ENCODE measurements at regions not wholly inside any gene's neighbourhood (a gene's known extent, or its start where the extent isn't known, plus 50 kb on each side); places are given as distances from the start of the nearest gene placed in this dataset.

- Mint-ChIP-seq H3K27ac (ENCODE audit: unreplicated experiment) (no peak overlapping the region), H3K4me1 (ENCODE audit: unreplicated experiment) (peaks cover 4% of the 10 kb centered on the region), H3K4me3 (ENCODE audit: unreplicated experiment) (no peak overlapping the region), H3K36me3 (ENCODE audit: low read depth, unreplicated experiment) (no peaks in the 10 kb centered on the region), H3K27me3 (ENCODE audit: unreplicated experiment) (no peaks in the 10 kb centered on the region), H3K9me3 (ENCODE audit: unreplicated experiment) (no peaks in the 10 kb centered on the region)
- no peak for DNase-seq (ENCODE audit: low spot score)
- no peak for TF ChIP-seq CTCF (IDR thresholded peaks at IDR 0.05; ENCODE audit: unreplicated experiment)
Observed at GRCh38 chr6:105624021-105624420, 221.1 kb upstream of the PREP start.

- TF ChIP-seq CTCF (IDR thresholded peaks at IDR 0.05; ENCODE audit: unreplicated experiment): no peak
- H3K36me3 Mint-ChIP-seq (ENCODE audit: low read depth, unreplicated experiment): no peaks in the 10 kb centered on the region
- H3K9me3 Mint-ChIP-seq (ENCODE audit: unreplicated experiment): no peaks in the 10 kb centered on the region
- DNase-seq (ENCODE audit: low spot score): no peak
- H3K27ac Mint-ChIP-seq (ENCODE audit: unreplicated experiment): no peak overlapping the region
- no peaks in the 10 kb centered on the region for H3K27me3 Mint-ChIP-seq (ENCODE audit: unreplicated experiment)
- H3K4me1 Mint-ChIP-seq (ENCODE audit: unreplicated experiment): peaks cover 4% of the 10 kb centered on the region
- no peak overlapping the region for H3K4me3 Mint-ChIP-seq (ENCODE audit: unreplicated experiment)
Observed at GRCh38 chr6:105622226-105622625, 219.3 kb upstream of the PREP start.

DNA sequence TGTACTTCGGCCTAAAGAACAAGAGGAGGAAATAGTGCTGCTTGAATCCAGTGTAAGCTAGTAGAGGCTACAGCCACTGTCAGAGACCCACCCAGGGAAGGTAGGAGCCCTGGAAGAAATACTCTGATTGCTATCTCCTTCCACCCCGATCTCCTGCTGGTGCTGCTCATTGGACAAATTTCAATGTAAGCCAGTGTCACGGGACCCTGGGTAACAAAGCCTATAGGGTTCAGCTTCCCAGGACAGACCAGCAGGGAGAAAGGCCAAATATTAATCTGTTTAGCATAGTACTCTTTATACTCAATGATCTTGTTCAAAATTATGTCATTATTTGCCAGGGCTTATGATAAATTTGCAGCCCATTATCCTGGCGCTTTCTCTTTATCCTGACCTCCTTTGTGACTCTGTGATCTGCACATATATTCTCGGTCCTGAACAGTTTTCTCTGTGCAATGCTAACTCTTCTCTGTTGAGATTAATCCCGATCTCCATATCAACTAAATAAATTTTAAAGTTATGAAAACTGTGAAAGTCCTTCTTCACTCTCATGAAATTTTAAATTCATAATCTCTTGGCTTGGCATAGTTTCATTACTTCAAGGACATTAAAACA, 218.8 kb upstream of the PREP start:
- DNase-seq (ENCODE audit: low spot score): no peak
- no peaks in the 10 kb centered on the region for H3K9me3 Mint-ChIP-seq (ENCODE audit: unreplicated experiment)
- peaks cover 4% of the 10 kb centered on the region for H3K4me1 Mint-ChIP-seq (ENCODE audit: unreplicated experiment)
- no peak overlapping the region for H3K27ac Mint-ChIP-seq (ENCODE audit: unreplicated experiment)
- TF ChIP-seq CTCF (IDR thresholded peaks at IDR 0.05; ENCODE audit: unreplicated experiment): no peak
- H3K27me3 Mint-ChIP-seq (ENCODE audit: unreplicated experiment): no peaks in the 10 kb centered on the region
- no peaks in the 10 kb centered on the region for H3K36me3 Mint-ChIP-seq (ENCODE audit: low read depth, unreplicated experiment)
- H3K4me3 Mint-ChIP-seq (ENCODE audit: unreplicated experiment): no peak overlapping the region

DNA sequence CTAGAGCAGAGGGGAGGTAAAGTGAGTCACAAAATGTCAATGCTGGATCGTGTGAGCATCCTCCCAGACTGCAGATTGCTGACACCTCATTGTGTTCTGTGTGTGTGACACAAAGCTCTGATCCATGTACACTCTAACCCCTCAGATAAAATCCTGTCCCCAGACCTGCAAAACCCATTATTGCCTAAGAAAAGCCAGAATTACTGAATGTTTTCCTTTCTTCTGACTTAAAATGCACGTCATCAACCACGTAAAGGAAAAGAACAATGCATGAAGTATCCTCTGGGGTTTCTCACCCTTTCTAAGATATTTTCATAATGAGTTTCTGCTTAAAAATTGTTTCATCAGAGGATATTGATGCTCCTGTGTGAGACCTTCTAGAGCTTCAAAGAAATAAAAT, 218.0 kb upstream of the PREP start:
- no peak for TF ChIP-seq CTCF (IDR thresholded peaks at IDR 0.05; ENCODE audit: unreplicated experiment)
- no peak overlapping the region for H3K27ac Mint-ChIP-seq (ENCODE audit: unreplicated experiment)
- H3K4me3 Mint-ChIP-seq (ENCODE audit: unreplicated experiment): no peak overlapping the region
- H3K36me3 Mint-ChIP-seq (ENCODE audit: low read depth, unreplicated experiment): no peaks in the 10 kb centered on the region
- DNase-seq (ENCODE audit: low spot score): no peak
- no peaks in the 10 kb centered on the region for H3K27me3 Mint-ChIP-seq (ENCODE audit: unreplicated experiment)
- no peaks in the 10 kb centered on the region for H3K9me3 Mint-ChIP-seq (ENCODE audit: unreplicated experiment)
- peaks cover 4% of the 10 kb centered on the region for H3K4me1 Mint-ChIP-seq (ENCODE audit: unreplicated experiment)

DNA sequence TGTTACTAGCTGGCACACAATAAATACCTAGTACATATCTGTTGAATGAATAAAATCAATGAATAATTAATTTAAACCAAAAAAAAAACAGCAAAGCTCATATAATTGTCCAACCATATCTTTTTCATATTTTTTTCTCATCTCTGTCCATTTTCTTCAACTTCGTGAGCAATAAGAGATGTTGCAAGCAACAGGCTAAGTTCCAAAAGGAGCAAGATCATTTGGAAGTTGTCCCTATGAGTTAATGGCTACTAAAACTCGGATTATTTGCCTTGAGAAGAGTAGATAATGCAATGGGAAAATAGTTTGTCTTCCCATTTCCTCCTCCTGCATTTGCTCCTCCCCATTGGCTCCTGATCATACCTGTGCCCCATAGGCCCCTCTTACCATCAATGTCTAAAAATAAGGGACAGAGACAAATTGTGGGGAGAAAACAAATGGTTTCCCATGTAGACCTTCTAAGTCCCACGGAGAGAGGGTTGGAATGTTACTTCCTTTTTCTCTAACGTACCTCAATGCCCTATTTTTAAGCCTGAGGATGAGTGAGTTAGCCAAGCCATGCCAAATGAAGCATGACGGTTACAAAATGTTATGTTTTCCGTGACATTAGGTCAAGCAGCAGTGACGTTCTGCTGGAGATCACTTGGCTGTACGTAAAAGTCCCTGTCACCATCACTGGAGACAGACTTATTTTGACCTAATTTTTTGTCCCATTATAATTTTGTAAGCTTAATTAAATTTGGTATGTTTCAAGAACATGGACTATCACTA, 217.3 kb upstream of the PREP start:
- H3K9me3 Mint-ChIP-seq (ENCODE audit: unreplicated experiment): no peaks in the 10 kb centered on the region
- H3K27ac Mint-ChIP-seq (ENCODE audit: unreplicated experiment): no peak overlapping the region
- no peak for DNase-seq (ENCODE audit: low spot score)
- H3K27me3 Mint-ChIP-seq (ENCODE audit: unreplicated experiment): no peaks in the 10 kb centered on the region
- no peaks in the 10 kb centered on the region for H3K36me3 Mint-ChIP-seq (ENCODE audit: low read depth, unreplicated experiment)
- no peak overlapping the region for H3K4me3 Mint-ChIP-seq (ENCODE audit: unreplicated experiment)
- no peak for TF ChIP-seq CTCF (IDR thresholded peaks at IDR 0.05; ENCODE audit: unreplicated experiment)
- H3K4me1 Mint-ChIP-seq (ENCODE audit: unreplicated experiment): peaks cover 4% of the 10 kb centered on the region
